ENCODE measurements at regions not wholly inside any gene's neighbourhood (a gene's known extent, or its start where the extent isn't known, plus 50 kb on each side); places are given as distances from the start of the nearest gene placed in this dataset.

DNA sequence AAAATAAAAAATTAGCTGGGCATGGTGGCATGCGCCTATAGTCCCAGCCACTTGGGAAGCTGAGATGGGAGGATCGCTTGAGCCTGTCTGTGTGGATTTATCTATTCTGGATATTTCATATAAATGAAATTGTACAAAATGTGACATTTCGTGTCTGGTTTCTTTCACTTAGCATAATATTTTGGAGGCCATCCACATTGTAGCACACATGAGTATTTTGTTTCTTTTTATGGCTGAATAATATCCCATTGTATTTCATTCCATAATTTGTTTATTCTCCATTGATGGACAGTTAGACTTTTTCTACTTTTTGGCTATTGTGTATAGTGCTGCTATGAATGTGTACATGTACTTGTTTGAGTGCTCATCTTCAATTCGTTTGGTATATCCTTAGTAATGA is 52.9 kb upstream of the DYNC1LI1 start:
- Histone ChIP-seq H3K27ac (ENCODE audit: insufficient read depth, low read length) (no peak overlapping the region), H3K79me2 (ENCODE audit: control insufficient read depth, insufficient read depth, low read length) (no peaks in the 10 kb centered on the region), H4K20me1 (ENCODE audit: control insufficient read depth, extremely low read depth, insufficient read depth, low read length) (no peaks in the 10 kb centered on the region), H3K4me1 (ENCODE audit: control insufficient read depth, extremely low read depth, insufficient read depth, low read length) (no peaks in the 10 kb centered on the region), H3K36me3 (ENCODE audit: control insufficient read depth, insufficient read depth, low read length) (no peaks in the 10 kb centered on the region), H3K9me3 (ENCODE audit: control insufficient read depth, insufficient read depth, low read depth, low read length) (no peaks in the 10 kb centered on the region), H3K4me2 (ENCODE audit: extremely low read depth, insufficient read depth, low read length) (no peak overlapping the region), H3K27me3 (ENCODE audit: control insufficient read depth, insufficient read depth, low read length) (no peaks in the 10 kb centered on the region), H2AFZ (ENCODE audit: low read length) (no peak overlapping the region), H3K9ac (ENCODE audit: insufficient read depth, low read length) (no peak overlapping the region), H3K4me3 (replicated peaks in 1 of 4; ENCODE audit: control extremely low read depth in 1 of 4, insufficient read depth in 1 of 4, low read depth in 3 of 4, low read length in 4 of 4) (no peak overlapping the region)
- DNase-seq (ENCODE audit: low read depth in 2 of 2): no peak
- TF ChIP-seq, protein P1, sequence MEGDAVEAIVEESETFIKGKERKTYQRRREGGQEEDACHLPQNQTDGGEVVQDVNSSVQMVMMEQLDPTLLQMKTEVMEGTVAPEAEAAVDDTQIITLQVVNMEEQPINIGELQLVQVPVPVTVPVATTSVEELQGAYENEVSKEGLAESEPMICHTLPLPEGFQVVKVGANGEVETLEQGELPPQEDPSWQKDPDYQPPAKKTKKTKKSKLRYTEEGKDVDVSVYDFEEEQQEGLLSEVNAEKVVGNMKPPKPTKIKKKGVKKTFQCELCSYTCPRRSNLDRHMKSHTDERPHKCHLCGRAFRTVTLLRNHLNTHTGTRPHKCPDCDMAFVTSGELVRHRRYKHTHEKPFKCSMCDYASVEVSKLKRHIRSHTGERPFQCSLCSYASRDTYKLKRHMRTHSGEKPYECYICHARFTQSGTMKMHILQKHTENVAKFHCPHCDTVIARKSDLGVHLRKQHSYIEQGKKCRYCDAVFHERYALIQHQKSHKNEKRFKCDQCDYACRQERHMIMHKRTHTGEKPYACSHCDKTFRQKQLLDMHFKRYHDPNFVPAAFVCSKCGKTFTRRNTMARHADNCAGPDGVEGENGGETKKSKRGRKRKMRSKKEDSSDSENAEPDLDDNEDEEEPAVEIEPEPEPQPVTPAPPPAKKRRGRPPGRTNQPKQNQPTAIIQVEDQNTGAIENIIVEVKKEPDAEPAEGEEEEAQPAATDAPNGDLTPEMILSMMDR (conservative IDR thresholded peaks at IDR 0.05 in 1 of 2, IDR thresholded peaks at IDR 0.05 in 1 of 2; ENCODE audit: low read depth in 1 of 2, low read length in 2 of 2): no peak
- TF ChIP-seq EZH2 (IDR thresholded peaks at IDR 0.05; ENCODE audit: low read length, missing control alignments): no peak

DNA sequence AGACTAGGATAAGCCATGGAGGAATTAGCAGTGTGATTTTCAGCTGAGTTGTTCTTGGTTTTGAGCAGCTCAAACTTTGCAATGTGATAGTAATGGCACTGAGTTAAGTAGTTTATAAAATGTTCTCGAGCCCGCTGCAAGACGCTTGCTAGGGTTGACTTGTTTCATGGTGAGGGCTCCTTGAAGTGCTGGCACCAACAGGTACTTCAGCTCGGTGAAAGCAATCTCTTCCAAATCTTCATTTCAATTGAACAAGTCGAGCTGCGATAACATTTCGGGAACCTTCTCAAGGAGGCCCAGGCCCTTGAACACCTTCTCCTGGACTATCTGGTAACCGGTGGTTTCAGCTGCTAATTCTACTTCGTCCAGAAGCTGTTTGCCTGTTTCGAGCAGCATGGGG is 50.8 kb upstream of the DYNC1LI1 start:
- TF ChIP-seq EZH2 (IDR thresholded peaks at IDR 0.05; ENCODE audit: low read length, missing control alignments): no peak
- TF ChIP-seq, protein P1 (conservative IDR thresholded peaks at IDR 0.05 in 1 of 2, IDR thresholded peaks at IDR 0.05 in 1 of 2; ENCODE audit: low read depth in 1 of 2, low read length in 2 of 2): no peak
- Histone ChIP-seq H2AFZ (ENCODE audit: low read length) (no peak overlapping the region), H3K9ac (ENCODE audit: insufficient read depth, low read length) (no peak overlapping the region), H3K27ac (ENCODE audit: insufficient read depth, low read length) (no peak overlapping the region), H3K27me3 (ENCODE audit: control insufficient read depth, insufficient read depth, low read length) (no peaks in the 10 kb centered on the region), H3K4me3 (replicated peaks in 1 of 4; ENCODE audit: control extremely low read depth in 1 of 4, insufficient read depth in 1 of 4, low read depth in 3 of 4, low read length in 4 of 4) (no peak overlapping the region), H3K4me1 (ENCODE audit: control insufficient read depth, extremely low read depth, insufficient read depth, low read length) (no peaks in the 10 kb centered on the region), H3K4me2 (ENCODE audit: extremely low read depth, insufficient read depth, low read length) (no peak overlapping the region), H4K20me1 (ENCODE audit: control insufficient read depth, extremely low read depth, insufficient read depth, low read length) (no peaks in the 10 kb centered on the region), H3K79me2 (ENCODE audit: control insufficient read depth, insufficient read depth, low read length) (no peaks in the 10 kb centered on the region), H3K36me3 (ENCODE audit: control insufficient read depth, insufficient read depth, low read length) (no peaks in the 10 kb centered on the region), H3K9me3 (ENCODE audit: control insufficient read depth, insufficient read depth, low read depth, low read length) (no peaks in the 10 kb centered on the region)
- no peak for DNase-seq (ENCODE audit: low read depth in 2 of 2)

DNA sequence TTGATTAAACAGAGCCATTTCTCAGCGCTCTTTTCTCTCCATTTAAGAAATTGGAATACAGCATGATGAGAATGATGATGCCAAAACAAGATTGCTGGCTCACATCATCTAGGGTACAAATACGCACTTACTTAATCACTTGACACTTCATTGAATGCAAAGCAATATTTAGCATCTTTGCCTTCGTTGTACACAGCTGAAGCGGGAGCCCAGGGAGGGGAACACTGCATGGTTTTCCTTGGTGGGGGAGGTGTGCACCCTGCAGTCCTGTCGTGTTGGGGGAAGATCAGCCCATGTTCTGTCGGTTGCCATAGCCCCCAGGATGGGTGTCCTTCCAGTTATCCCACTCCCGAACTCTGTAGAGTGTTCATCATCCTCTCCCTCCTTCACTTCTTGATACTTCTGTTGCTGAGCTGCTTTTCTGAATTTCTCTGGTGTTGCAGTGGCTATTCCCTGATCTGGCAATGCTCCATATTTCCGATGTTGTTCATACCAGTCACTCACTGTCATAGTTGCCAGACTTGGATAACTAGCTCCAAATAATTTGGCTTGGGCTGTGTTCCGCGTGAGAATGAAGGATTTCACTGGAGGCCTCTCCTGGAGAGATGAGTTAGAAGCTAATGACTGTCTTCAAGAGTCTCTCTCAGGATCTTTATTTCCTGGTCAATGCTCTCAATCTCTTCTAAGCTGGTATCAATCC is 50.1 kb upstream of the DYNC1LI1 start:
- no peak overlapping the region for H3K4me2 ChIP-seq (ENCODE audit: extremely low read depth, insufficient read depth, low read length)
- H2AFZ ChIP-seq (ENCODE audit: low read length): peak overlapping the region; percentile 7
- peak in 1 of 2 donors; percentile 13 for DNase-seq (ENCODE audit: low read depth in 2 of 2)
- no peaks in the 10 kb centered on the region for H3K4me1 ChIP-seq (ENCODE audit: control insufficient read depth, extremely low read depth, insufficient read depth, low read length)
- no peak overlapping the region for H3K27ac ChIP-seq (ENCODE audit: insufficient read depth, low read length)
- H3K79me2 ChIP-seq (ENCODE audit: control insufficient read depth, insufficient read depth, low read length): no peaks in the 10 kb centered on the region
- H3K9me3 ChIP-seq (ENCODE audit: control insufficient read depth, insufficient read depth, low read depth, low read length): no peaks in the 10 kb centered on the region
- TF ChIP-seq, protein P1 (conservative IDR thresholded peaks at IDR 0.05 in 1 of 2, IDR thresholded peaks at IDR 0.05 in 1 of 2; ENCODE audit: low read depth in 1 of 2, low read length in 2 of 2): no peak
- no peak for TF ChIP-seq EZH2 (IDR thresholded peaks at IDR 0.05; ENCODE audit: low read length, missing control alignments)
- H3K9ac ChIP-seq (ENCODE audit: insufficient read depth, low read length): no peak overlapping the region
- no peaks in the 10 kb centered on the region for H3K27me3 ChIP-seq (ENCODE audit: control insufficient read depth, insufficient read depth, low read length)
- H4K20me1 ChIP-seq (ENCODE audit: control insufficient read depth, extremely low read depth, insufficient read depth, low read length): no peaks in the 10 kb centered on the region
- no peaks in the 10 kb centered on the region for H3K36me3 ChIP-seq (ENCODE audit: control insufficient read depth, insufficient read depth, low read length)
- H3K4me3 ChIP-seq (replicated peaks in 1 of 4; ENCODE audit: control extremely low read depth in 1 of 4, insufficient read depth in 1 of 4, low read depth in 3 of 4, low read length in 4 of 4): no peak overlapping the region
